MG63 (cell line): ENCODE measurements at regions not wholly inside any gene's neighbourhood (a gene's known extent, or its start where the extent isn't known, plus 50 kb on each side); places are given as distances from the start of the nearest gene placed in this dataset.
"Not testable (repeated sequence)": the region's sequence is repeated elsewhere in the genome, so short reads cannot be mapped to it uniquely, and the experiment has no call there.

Experiments
- DNase-seq: peaks from one replicate; pipeline ENCODE4 v3.0.0-alpha.2; 2020
- H3K27me3 ChIP-seq: fragments of 250-450 bp; sonication (Bioruptor Pico); 2 replicates; pipeline ENCODE4 v1.5.1; 2020; ENCODE audit warnings: mild to moderate bottlenecking, moderate library complexity
- H3K36me3 ChIP-seq: fragments of 250-450 bp; sonication (Bioruptor Pico); 2 replicates; pipeline ENCODE4 v1.5.1; 2020; ENCODE audit warnings: mild to moderate bottlenecking, moderate library complexity
- H3K4me3 ChIP-seq: fragments of 250-450 bp; sonication (Bioruptor Pico); 2 replicates; pipeline ENCODE4 v1.5.1; 2020; ENCODE audit warnings: mild to moderate bottlenecking, moderate library complexity
- H3K9me3 ChIP-seq: fragments of 250-450 bp; sonication (Bioruptor Pico); 2 replicates; pipeline ENCODE4 v1.5.1; 2020; ENCODE audit warnings: mild to moderate bottlenecking, moderate library complexity

GRCh38 chr9:32069969-32070368 lies 314.5 kb upstream of the ACO1 start:
- H3K9me3 ChIP-seq: no peaks in the 10 kb centered on the region
- H3K4me3 ChIP-seq: no peak overlapping the region
- no peaks in the 10 kb centered on the region for H3K27me3 ChIP-seq
- DNase-seq: no peak
- H3K36me3 ChIP-seq: no peaks in the 10 kb centered on the region

GRCh38 chr9:32072570-32072969 lies 311.9 kb upstream of the ACO1 start:
- Histone ChIP-seq H3K9me3 (no peaks in the 10 kb centered on the region), H3K36me3 (no peaks in the 10 kb centered on the region), H3K4me3 (no peak overlapping the region), H3K27me3 (no peaks in the 10 kb centered on the region)
- DNase-seq: no peak

- DNase-seq: no peak
- H3K9me3 ChIP-seq: no peaks in the 10 kb centered on the region
- no peaks in the 10 kb centered on the region for H3K36me3 ChIP-seq
- no peak overlapping the region for H3K4me3 ChIP-seq
- no peaks in the 10 kb centered on the region for H3K27me3 ChIP-seq
Observed at GRCh38 chr9:32092031-32092430, 292.4 kb upstream of the ACO1 start.

GRCh38 chr9:32117291-32117690 lies 267.2 kb upstream of the ACO1 start:
- H3K27me3 ChIP-seq: no peaks in the 10 kb centered on the region
- no peaks in the 10 kb centered on the region for H3K9me3 ChIP-seq
- no peaks in the 10 kb centered on the region for H3K36me3 ChIP-seq
- no peak overlapping the region for H3K4me3 ChIP-seq
- no peak for DNase-seq

- H3K27me3 ChIP-seq: no peaks in the 10 kb centered on the region
- no peaks in the 10 kb centered on the region for H3K9me3 ChIP-seq
- no peak overlapping the region for H3K4me3 ChIP-seq
- DNase-seq: no peak
- H3K36me3 ChIP-seq: no peaks in the 10 kb centered on the region
Observed at GRCh38 chr9:32128546-32128945, 255.9 kb upstream of the ACO1 start.

- H3K36me3 ChIP-seq, DNase-seq, H3K27me3 ChIP-seq, H3K9me3 ChIP-seq, H3K4me3 ChIP-seq: not testable (repeated sequence)
Observed at GRCh38 chr9:32130709-32131108, 253.7 kb upstream of the ACO1 start.

- no peak for DNase-seq
- Histone ChIP-seq H3K4me3 (no peak overlapping the region), H3K36me3 (no peaks in the 10 kb centered on the region), H3K9me3 (no peaks in the 10 kb centered on the region), H3K27me3 (no peaks in the 10 kb centered on the region)
Observed at GRCh38 chr9:32136700-32137339, 247.6 kb upstream of the ACO1 start.

- H3K27me3 ChIP-seq: no peaks in the 10 kb centered on the region
- no peak for DNase-seq
- H3K9me3 ChIP-seq: no peaks in the 10 kb centered on the region
- H3K36me3 ChIP-seq: no peaks in the 10 kb centered on the region
- H3K4me3 ChIP-seq: no peak overlapping the region
Observed at GRCh38 chr9:32142074-32142473, 242.4 kb upstream of the ACO1 start.

- H3K9me3 ChIP-seq, H3K27me3 ChIP-seq, H3K4me3 ChIP-seq, H3K36me3 ChIP-seq, DNase-seq: not testable (repeated sequence)
Observed at GRCh38 chr9:32148553-32148952, 235.9 kb upstream of the ACO1 start.

- Histone ChIP-seq H3K9me3 (no peaks in the 10 kb centered on the region), H3K36me3 (no peaks in the 10 kb centered on the region), H3K27me3 (no peaks in the 10 kb centered on the region), H3K4me3 (no peak overlapping the region)
- no peak for DNase-seq
Observed at GRCh38 chr9:32161209-32161608, 223.2 kb upstream of the ACO1 start.

- H3K4me3 ChIP-seq: no peak overlapping the region
- no peak for DNase-seq
- H3K9me3 ChIP-seq: no peaks in the 10 kb centered on the region
- no peaks in the 10 kb centered on the region for H3K36me3 ChIP-seq
- no peaks in the 10 kb centered on the region for H3K27me3 ChIP-seq
Observed at GRCh38 chr9:32161720-32162119, 222.7 kb upstream of the ACO1 start.

- not testable (repeated sequence) for H3K9me3 ChIP-seq, H3K36me3 ChIP-seq, DNase-seq, H3K4me3 ChIP-seq, H3K27me3 ChIP-seq
Observed at GRCh38 chr9:32166316-32166715, 218.1 kb upstream of the ACO1 start.

GRCh38 chr9:32171339-32171738 lies 213.1 kb upstream of the ACO1 start:
- DNase-seq: no peak

GRCh38 chr9:32172256-32172655 lies 212.2 kb upstream of the ACO1 start:
- Histone ChIP-seq H3K36me3 (no peaks in the 10 kb centered on the region), H3K9me3 (no peaks in the 10 kb centered on the region), H3K27me3 (no peaks in the 10 kb centered on the region), H3K4me3 (no peak overlapping the region)
- no peak for DNase-seq

More at GRCh38 chr9:32171339-32171738, 213.1 kb upstream of the ACO1 start:
- H3K4me3 ChIP-seq: no peak overlapping the region
- no peaks in the 10 kb centered on the region for H3K27me3 ChIP-seq
- H3K9me3 ChIP-seq: no peaks in the 10 kb centered on the region
- H3K36me3 ChIP-seq: no peaks in the 10 kb centered on the region

GRCh38 chr9:32177396-32177795 lies 207.0 kb upstream of the ACO1 start:
- H3K36me3 ChIP-seq: no peaks in the 10 kb centered on the region
- H3K9me3 ChIP-seq: no peaks in the 10 kb centered on the region
- H3K27me3 ChIP-seq: no peaks in the 10 kb centered on the region
- no peak overlapping the region for H3K4me3 ChIP-seq
- DNase-seq: no peak

- Histone ChIP-seq H3K4me3 (no peak overlapping the region), H3K9me3 (no peaks in the 10 kb centered on the region), H3K36me3 (no peaks in the 10 kb centered on the region), H3K27me3 (no peaks in the 10 kb centered on the region)
- no peak for DNase-seq
Observed at GRCh38 chr9:32180597-32180996, 203.8 kb upstream of the ACO1 start.

GRCh38 chr9:32200241-32200640 lies 184.2 kb upstream of the ACO1 start:
- H3K36me3 ChIP-seq: no peaks in the 10 kb centered on the region
- DNase-seq: no peak

GRCh38 chr9:32200896-32201295 lies 183.5 kb upstream of the ACO1 start:
- H3K27me3 ChIP-seq: no peaks in the 10 kb centered on the region
- H3K9me3 ChIP-seq: no peaks in the 10 kb centered on the region
- no peak overlapping the region for H3K4me3 ChIP-seq
- H3K36me3 ChIP-seq: no peaks in the 10 kb centered on the region
- DNase-seq: no peak

More at GRCh38 chr9:32200241-32200640, 184.2 kb upstream of the ACO1 start:
- Histone ChIP-seq H3K4me3 (no peak overlapping the region), H3K27me3 (no peaks in the 10 kb centered on the region), H3K9me3 (no peaks in the 10 kb centered on the region)

GRCh38 chr9:32209164-32209563 lies 175.3 kb upstream of the ACO1 start:
- not testable (repeated sequence) for H3K36me3 ChIP-seq, H3K4me3 ChIP-seq, H3K9me3 ChIP-seq, H3K27me3 ChIP-seq, DNase-seq
